ENCODE measurements at regions not wholly inside any gene's neighbourhood (a gene's known extent, or its start where the extent isn't known, plus 50 kb on each side); places are given as distances from the start of the nearest gene placed in this dataset.

DNA sequence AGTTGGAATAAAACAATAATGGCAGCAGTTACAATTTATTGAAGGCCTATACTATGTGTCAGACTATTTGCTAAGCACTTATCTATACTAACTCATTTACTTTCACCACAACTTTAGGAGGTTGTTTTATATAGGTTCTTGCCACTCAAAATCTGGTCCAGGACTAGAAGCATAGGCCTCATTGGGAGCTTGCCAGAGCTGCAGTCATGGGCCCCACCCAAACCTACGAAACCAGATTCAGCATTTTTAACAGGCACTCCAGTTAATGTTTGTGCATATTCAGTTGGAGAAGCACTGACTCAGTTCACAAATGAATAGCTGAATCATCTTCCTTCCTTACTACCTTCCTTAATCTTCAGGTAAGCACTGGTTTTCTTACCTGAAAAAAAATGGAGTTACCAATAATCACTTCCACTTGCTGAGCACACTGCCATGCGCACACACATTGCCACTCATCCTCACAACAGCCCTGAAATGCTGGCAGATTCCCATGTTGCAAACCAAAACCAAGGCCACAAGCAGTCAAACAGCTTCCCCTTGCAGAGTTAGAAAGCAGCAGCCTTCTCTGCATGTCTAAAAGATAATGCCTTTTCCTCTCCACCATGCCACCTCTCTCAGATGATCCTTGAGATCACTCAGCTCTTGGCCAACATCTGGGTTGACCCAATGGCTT is 122.4 kb downstream of the SLC16A9 start:
- TF ChIP-seq, protein P1, sequence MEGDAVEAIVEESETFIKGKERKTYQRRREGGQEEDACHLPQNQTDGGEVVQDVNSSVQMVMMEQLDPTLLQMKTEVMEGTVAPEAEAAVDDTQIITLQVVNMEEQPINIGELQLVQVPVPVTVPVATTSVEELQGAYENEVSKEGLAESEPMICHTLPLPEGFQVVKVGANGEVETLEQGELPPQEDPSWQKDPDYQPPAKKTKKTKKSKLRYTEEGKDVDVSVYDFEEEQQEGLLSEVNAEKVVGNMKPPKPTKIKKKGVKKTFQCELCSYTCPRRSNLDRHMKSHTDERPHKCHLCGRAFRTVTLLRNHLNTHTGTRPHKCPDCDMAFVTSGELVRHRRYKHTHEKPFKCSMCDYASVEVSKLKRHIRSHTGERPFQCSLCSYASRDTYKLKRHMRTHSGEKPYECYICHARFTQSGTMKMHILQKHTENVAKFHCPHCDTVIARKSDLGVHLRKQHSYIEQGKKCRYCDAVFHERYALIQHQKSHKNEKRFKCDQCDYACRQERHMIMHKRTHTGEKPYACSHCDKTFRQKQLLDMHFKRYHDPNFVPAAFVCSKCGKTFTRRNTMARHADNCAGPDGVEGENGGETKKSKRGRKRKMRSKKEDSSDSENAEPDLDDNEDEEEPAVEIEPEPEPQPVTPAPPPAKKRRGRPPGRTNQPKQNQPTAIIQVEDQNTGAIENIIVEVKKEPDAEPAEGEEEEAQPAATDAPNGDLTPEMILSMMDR (IDR thresholded peaks at IDR 0.05) = no peak
- peak in 1 of 2 donors; percentile 52 for TF ChIP-seq POLR2AphosphoS5 (IDR thresholded peaks at IDR 0.05; ENCODE audit: insufficient read depth in 1 of 2, low read depth in 1 of 2)
- TF ChIP-seq POLR2A (IDR thresholded peaks at IDR 0.05) = no peak

All from vagina (tissue), 2 donors.